ENCODE measurements at regions not wholly inside any gene's neighbourhood (a gene's known extent, or its start where the extent isn't known, plus 50 kb on each side); places are given as distances from the start of the nearest gene placed in this dataset.

- DNase-seq = no peak
- no peak for ATAC-seq
Measured at GRCh38 chr4:104418286-104418685, 76.4 kb downstream of the CXXC4 start.

- DNase-seq (no peak), ATAC-seq (no peak)
Measured at GRCh38 chr4:104417357-104417882, 77.3 kb downstream of the CXXC4 start.

GRCh38 chr4:104416725-104417356 is 77.9 kb downstream of the CXXC4 start:
- DNase-seq (no peak), ATAC-seq (no peak)

GRCh38 chr4:104413487-104413886 is 81.2 kb downstream of the CXXC4 start:
- DNase-seq = no peak
- ATAC-seq = no peak

- no peak for DNase-seq
- no peak for ATAC-seq
Measured at GRCh38 chr4:104412344-104412743, 82.3 kb downstream of the CXXC4 start.

- ATAC-seq = no peak
- no peak for DNase-seq
Measured at GRCh38 chr4:104411502-104411901, 83.2 kb downstream of the CXXC4 start.

- no peak for DNase-seq
- ATAC-seq = no peak
Measured at GRCh38 chr4:104408878-104409277, 85.8 kb downstream of the CXXC4 start.

- no peak for ATAC-seq
Measured at GRCh38 chr4:104404361-104404760, 90.3 kb downstream of the CXXC4 start.

GRCh38 chr4:104395168-104395614 is 99.5 kb downstream of the CXXC4 start:
- DNase-seq = no peak
- no peak for ATAC-seq

More at GRCh38 chr4:104404361-104404760, 90.3 kb downstream of the CXXC4 start:
- DNase-seq = no peak

- ATAC-seq (no peak), DNase-seq (no peak)
Measured at GRCh38 chr4:104394406-104395167, 100.1 kb downstream of the CXXC4 start.

- no peak for ATAC-seq
- no peak for DNase-seq
Measured at GRCh38 chr4:104393655-104394324, 100.9 kb downstream of the CXXC4 start.

- DNase-seq = no peak
- no peak for ATAC-seq
Measured at GRCh38 chr4:104385713-104386112, 109.0 kb downstream of the CXXC4 start.

- DNase-seq (no peak), ATAC-seq (no peak)
Measured at GRCh38 chr4:104382961-104383360, 111.7 kb downstream of the CXXC4 start.

- ATAC-seq (no peak), DNase-seq (no peak)
Measured at GRCh38 chr4:104381729-104382128, 113.0 kb downstream of the CXXC4 start.

GRCh38 chr4:104365618-104366017 is 129.1 kb downstream of the CXXC4 start:
- DNase-seq (no peak), ATAC-seq (no peak)

GRCh38 chr4:104353481-104353880 is 141.2 kb downstream of the CXXC4 start:
- DNase-seq = no peak
- no peak for ATAC-seq

GRCh38 chr4:104352211-104352610 is 142.5 kb downstream of the CXXC4 start:
- no peak for ATAC-seq
- no peak for DNase-seq

- DNase-seq = no peak
- no peak for ATAC-seq
Measured at GRCh38 chr4:104351706-104352105, 143.0 kb downstream of the CXXC4 start.

- no peak for DNase-seq
- peak; percentile 36 for ATAC-seq
Measured at GRCh38 chr4:104345598-104346242, 149.0 kb downstream of the CXXC4 start.

- no peak for ATAC-seq
Measured at GRCh38 chr4:104344342-104344980, 150.2 kb downstream of the CXXC4 start.

GRCh38 chr4:104334410-104334809 is 160.3 kb downstream of the CXXC4 start:
- DNase-seq (no peak), ATAC-seq (no peak)

More at GRCh38 chr4:104344342-104344980, 150.2 kb downstream of the CXXC4 start:
- no peak for DNase-seq

Data from stimulated activated naive CD8-positive, alpha-beta T cell treated with anti-CD3 and anti-CD28 coated beads, Interleukin-15, Interleukin-2, amounts not matched to agents 100 U/mL and 50 U/mL, for 24 hours (primary cell).